ENCODE measurements at regions not wholly inside any gene's neighbourhood (a gene's known extent, or its start where the extent isn't known, plus 50 kb on each side); places are given as distances from the start of the nearest gene placed in this dataset.

- no peak overlapping the region for H3K4me3 ChIP-seq (ENCODE audit: low read depth, low read length)
- TF ChIP-seq, protein P1, sequence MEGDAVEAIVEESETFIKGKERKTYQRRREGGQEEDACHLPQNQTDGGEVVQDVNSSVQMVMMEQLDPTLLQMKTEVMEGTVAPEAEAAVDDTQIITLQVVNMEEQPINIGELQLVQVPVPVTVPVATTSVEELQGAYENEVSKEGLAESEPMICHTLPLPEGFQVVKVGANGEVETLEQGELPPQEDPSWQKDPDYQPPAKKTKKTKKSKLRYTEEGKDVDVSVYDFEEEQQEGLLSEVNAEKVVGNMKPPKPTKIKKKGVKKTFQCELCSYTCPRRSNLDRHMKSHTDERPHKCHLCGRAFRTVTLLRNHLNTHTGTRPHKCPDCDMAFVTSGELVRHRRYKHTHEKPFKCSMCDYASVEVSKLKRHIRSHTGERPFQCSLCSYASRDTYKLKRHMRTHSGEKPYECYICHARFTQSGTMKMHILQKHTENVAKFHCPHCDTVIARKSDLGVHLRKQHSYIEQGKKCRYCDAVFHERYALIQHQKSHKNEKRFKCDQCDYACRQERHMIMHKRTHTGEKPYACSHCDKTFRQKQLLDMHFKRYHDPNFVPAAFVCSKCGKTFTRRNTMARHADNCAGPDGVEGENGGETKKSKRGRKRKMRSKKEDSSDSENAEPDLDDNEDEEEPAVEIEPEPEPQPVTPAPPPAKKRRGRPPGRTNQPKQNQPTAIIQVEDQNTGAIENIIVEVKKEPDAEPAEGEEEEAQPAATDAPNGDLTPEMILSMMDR (IDR thresholded peaks at IDR 0.05; ENCODE audit: low read depth, low read length), result no peak
- no peak for DNase-seq (ENCODE audit: low read depth, low spot score)
- in situ Hi-C loops (cut with HindIII; ENCODE audit: low sequenced_read_pairs), result no loop called here
These were observed 226.8 kb downstream of the BLID start for GRCh38 chr11:121889186-121889585.

- H3K4me3 ChIP-seq (ENCODE audit: low read depth, low read length), result no peak overlapping the region
- TF ChIP-seq, protein P1 (IDR thresholded peaks at IDR 0.05; ENCODE audit: low read depth, low read length), result no peak
- in situ Hi-C loops (cut with HindIII; ENCODE audit: low sequenced_read_pairs), result no loop called here
- DNase-seq (ENCODE audit: low read depth, low spot score), result no peak
These were observed 227.9 kb downstream of the BLID start for GRCh38 chr11:121887976-121888557.

DNA sequence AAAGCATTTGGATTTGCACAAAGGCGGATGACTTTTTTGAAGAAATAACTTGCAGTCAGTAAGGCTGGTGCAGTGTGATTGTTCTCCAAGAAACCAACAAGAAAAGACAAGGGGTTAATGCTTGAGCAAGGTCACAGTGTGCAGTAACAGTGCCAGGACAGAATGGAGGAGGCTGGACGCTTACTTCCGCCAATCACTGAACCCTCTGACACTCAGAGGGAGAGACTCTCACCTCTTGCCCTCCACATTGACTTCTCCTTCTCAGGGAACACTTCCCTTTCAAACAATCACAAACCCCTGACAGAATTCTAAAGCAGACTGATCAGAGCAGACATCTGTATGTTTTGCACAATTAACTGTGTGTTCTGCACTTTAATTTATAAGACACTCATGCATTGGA is 228.4 kb downstream of the BLID start:
- H3K4me3 ChIP-seq (ENCODE audit: low read depth, low read length), result no peak overlapping the region
- in situ Hi-C loops (cut with HindIII; ENCODE audit: low sequenced_read_pairs), result no loop called here
- TF ChIP-seq, protein P1 (IDR thresholded peaks at IDR 0.05; ENCODE audit: low read depth, low read length), result no peak
- DNase-seq (ENCODE audit: low read depth, low spot score), result no peak

GRCh38 chr11:121886996-121887395 is 229.0 kb downstream of the BLID start:
- H3K4me3 ChIP-seq (ENCODE audit: low read depth, low read length), result no peak overlapping the region
- TF ChIP-seq, protein P1 (IDR thresholded peaks at IDR 0.05; ENCODE audit: low read depth, low read length), result no peak
- in situ Hi-C loops (cut with HindIII; ENCODE audit: low sequenced_read_pairs), result no loop called here
- no peak for DNase-seq (ENCODE audit: low read depth, low spot score)

DNA sequence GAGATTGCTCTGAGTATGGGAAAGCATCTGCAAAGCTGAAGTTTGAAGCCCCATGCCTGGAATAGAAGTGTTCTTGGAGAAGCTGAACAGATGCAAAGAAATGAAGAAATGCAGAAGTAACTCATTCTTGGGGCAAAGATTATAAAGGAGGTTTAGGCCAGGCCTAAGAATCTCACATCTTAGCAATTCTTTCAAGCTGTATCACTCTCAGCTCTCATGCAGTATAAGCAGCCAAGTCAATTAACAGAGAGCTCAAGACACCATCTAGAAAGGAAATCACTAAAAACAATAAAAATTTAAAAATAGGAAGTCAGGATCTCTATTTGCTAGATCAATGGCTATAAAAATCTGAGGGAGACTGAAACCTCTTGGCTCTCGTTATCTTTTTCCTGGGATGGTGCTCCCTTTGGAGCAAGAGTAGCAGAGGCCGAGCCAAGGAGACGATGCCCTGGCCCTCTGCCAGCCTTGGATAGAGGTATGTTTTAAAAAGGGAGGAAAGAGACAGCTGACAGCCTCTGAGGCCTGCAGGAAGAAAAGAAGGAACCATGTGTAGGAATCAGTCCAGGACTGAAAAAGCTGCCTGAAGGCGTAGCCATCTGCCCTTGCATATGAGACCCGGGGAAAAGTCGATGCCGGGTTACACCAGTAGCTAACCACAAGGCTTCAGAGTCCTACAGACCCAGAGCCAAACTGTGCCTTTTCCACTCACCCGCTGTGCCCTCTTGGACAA is 229.8 kb downstream of the BLID start:
- no peak overlapping the region for H3K4me3 ChIP-seq (ENCODE audit: low read depth, low read length)
- TF ChIP-seq, protein P1 (IDR thresholded peaks at IDR 0.05; ENCODE audit: low read depth, low read length), result no peak
- in situ Hi-C loops (cut with HindIII; ENCODE audit: low sequenced_read_pairs), result no loop called here
- DNase-seq (ENCODE audit: low read depth, low spot score), result no peak

GRCh38 chr11:121884626-121885025 is 231.4 kb downstream of the BLID start:
- no peak for DNase-seq (ENCODE audit: low read depth, low spot score)
- TF ChIP-seq, protein P1 (IDR thresholded peaks at IDR 0.05; ENCODE audit: low read depth, low read length), result no peak
- in situ Hi-C loops (cut with HindIII; ENCODE audit: low sequenced_read_pairs), result no loop called here
- no peak overlapping the region for H3K4me3 ChIP-seq (ENCODE audit: low read depth, low read length)

Measured in astrocyte of the spinal cord (primary cell).